ENCODE measurements at regions not wholly inside any gene's neighbourhood (a gene's known extent, or its start where the extent isn't known, plus 50 kb on each side); places are given as distances from the start of the nearest gene placed in this dataset.

GRCh38 chr4:71210823-71211222, 128.0 kb upstream of the SLC4A4 start:
- TF ChIP-seq REST (IDR thresholded peaks at IDR 0.05; ENCODE audit: borderline replicate concordance) (no peak), CTCF (IDR thresholded peaks at IDR 0.05; ENCODE audit: poor library complexity, severe bottlenecking) (no peak), EZH2 (IDR thresholded peaks at IDR 0.05; ENCODE audit: borderline replicate concordance, insufficient read depth, low read length, poor library complexity, severe bottlenecking) (no peak), EP300 (conservative IDR thresholded peaks at IDR 0.05; ENCODE audit: poor library complexity, severe bottlenecking) (no peak), TAF1 (IDR thresholded peaks at IDR 0.05; ENCODE audit: low read depth) (no peak), SMC3 (conservative IDR thresholded peaks at IDR 0.05; ENCODE audit: poor library complexity) (no peak)

All from neural cell (in vitro differentiated cells).